H1 (cell line): ENCODE measurements at regions not wholly inside any gene's neighbourhood (a gene's known extent, or its start where the extent isn't known, plus 50 kb on each side); places are given as distances from the start of the nearest gene placed in this dataset.

Experiments
- CTCF ChIA-PET: fragments of 300-600 bp; sonication (Branson Sonifier 250); formaldehyde crosslinking; loops from one replicate; lab custom pipeline; 2021; ENCODE audit not compliant: partially characterized antibody; lab: Charles Lee
- POLR2A ChIA-PET: fragments of 300-600 bp; sonication (Branson Sonifier 250); formaldehyde crosslinking; loops from one replicate; lab custom pipeline; 2021; ENCODE audit warnings: inconsistent platforms; ENCODE audit not compliant: partially characterized antibody; lab: Charles Lee
- DNase-seq, 2 experiments: peaks; one replicate each; pipeline versions ENCODE4 v3.0.0 to v3.0.0-alpha.2; 2010 to 2022; ENCODE audit warnings: low spot score in 2 of 2, low read depth in 1 of 2, mixed read lengths in 1 of 2
- FAIRE-seq: peaks from 2 replicates; lab custom pipeline; 2011; peaks lifted over from hg19 to GRCh38; lab: Jason Lieb, UNC
- H2AFZ ChIP-seq: 2 replicates; pipeline ENCODE4 v1.8.1; 2012; ENCODE audit warnings: low read length, inconsistent platforms
- H2AK5ac ChIP-seq: 2 replicates; pipeline ENCODE4 v1.6.1; 2013; ENCODE audit warnings: low read depth, low read length
- H2BK120ac ChIP-seq: replicated peaks from 2 replicates; pipeline ENCODE3; 2013; ENCODE audit warnings: low read depth, low read length, inconsistent platforms
- H2BK12ac ChIP-seq: 2 replicates; pipeline ENCODE4 v1.6.1; 2013; ENCODE audit warnings: low read depth, low read length
- H2BK15ac ChIP-seq: 2 replicates; pipeline ENCODE4 v1.6.1; 2013; ENCODE audit warnings: low read length
- H2BK20ac ChIP-seq: 2 replicates; pipeline ENCODE4 v1.6.1; 2013; ENCODE audit warnings: low read length
- H2BK5ac ChIP-seq: 2 replicates; pipeline ENCODE4 v1.6.1; 2013; ENCODE audit warnings: low read depth, low read length
- H3K14ac ChIP-seq: 2 replicates; pipeline ENCODE4 v1.6.1; 2013; ENCODE audit warnings: inconsistent platforms; ENCODE audit not compliant: insufficient read length
- H3K18ac ChIP-seq: 2 replicates; pipeline ENCODE4 v1.6.1; 2013; ENCODE audit warnings: low read length; ENCODE audit errors: extremely low read depth
- H3K23ac ChIP-seq: 2 replicates; pipeline ENCODE4 v1.6.1; 2013; ENCODE audit warnings: inconsistent platforms; ENCODE audit not compliant: insufficient read length
- H3K23me2 ChIP-seq: 2 replicates; pipeline ENCODE4 v1.6.1; 2013; ENCODE audit warnings: low read depth, low read length
- H3K27ac ChIP-seq: 2 replicates; pipeline ENCODE4 v1.6.1; 2011; ENCODE audit warnings: low read depth, low read length, inconsistent platforms
- H3K27me3 ChIP-seq, 4 experiments: replicated peaks in 1 of 4; 1 replicate in 1 of 4; 2 replicates in 3 of 4; pipeline versions ENCODE4 v1.6.1 to v1.8.1; 2011 to 2013; ENCODE audit warnings: low read length in 3 of 4, mild to moderate bottlenecking in 3 of 4, inconsistent platforms in 2 of 4, mixed read lengths in 2 of 4, moderate library complexity in 1 of 4; ENCODE audit not compliant: control insufficient read depth in 3 of 4, insufficient read depth in 3 of 4; ENCODE audit errors: extremely low read depth in 1 of 4
- H3K36me3 ChIP-seq, 4 experiments: 2 replicates each; pipeline versions ENCODE4 v1.6.1 to v1.8.1; 2011 to 2013; ENCODE audit warnings: mild to moderate bottlenecking in 4 of 4, low read length in 3 of 4, moderate library complexity in 2 of 4, control low read depth in 1 of 4, inconsistent platforms in 1 of 4; ENCODE audit not compliant: insufficient read depth in 4 of 4, control insufficient read depth in 2 of 4
- H3K4ac ChIP-seq: replicated peaks from 2 replicates; pipeline ENCODE3; 2013; ENCODE audit warnings: low read length, low read depth, mixed read lengths, inconsistent platforms; ENCODE audit not compliant: insufficient read length
- H3K4me1 ChIP-seq, 4 experiments: replicated peaks in 1 of 4; 1 replicate in 1 of 4; 2 replicates in 3 of 4; pipeline versions ENCODE4 v1.6.1 to v1.8.1; 2011 to 2013; ENCODE audit warnings: low read length in 3 of 4, inconsistent platforms in 2 of 4, mixed read lengths in 1 of 4; ENCODE audit not compliant: insufficient read depth in 4 of 4, control insufficient read depth in 3 of 4
- H3K4me2 ChIP-seq, 2 experiments: 2 replicates each; pipeline versions ENCODE4 v1.6.1 to v1.8.1; 2011 to 2013; ENCODE audit warnings: low read depth in 2 of 2, low read length in 2 of 2, control low read depth in 1 of 2, inconsistent platforms in 1 of 2, mild to moderate bottlenecking in 1 of 2; ENCODE audit not compliant: insufficient read depth in 1 of 2
- H3K4me3 ChIP-seq, 4 experiments: fragments of 200-600, 300-600 bp in 1 of 4; sonication (generic), shearing (Covaris generic), sonication (Bioruptor Twin) in 1 of 4; 2 replicates each; pipeline versions ENCODE4 v1.5.1 to v1.8.1; 2011 to 2016; ENCODE audit warnings: low read length in 4 of 4, low read depth in 3 of 4, control low read depth in 2 of 4, inconsistent platforms in 2 of 4, mild to moderate bottlenecking in 2 of 4, mixed read lengths in 1 of 4, moderate library complexity in 1 of 4; ENCODE audit not compliant: insufficient read depth in 2 of 4; ENCODE audit errors: extremely low read depth in 1 of 4
- H3K56ac ChIP-seq: replicated peaks from 2 replicates; pipeline ENCODE3; 2013; ENCODE audit warnings: low read depth, mild to moderate bottlenecking, mixed read lengths, low read length, inconsistent platforms; ENCODE audit not compliant: insufficient read length
- H3K79me1 ChIP-seq: 2 replicates; pipeline ENCODE4 v1.6.1; 2013; ENCODE audit warnings: low read depth, low read length, control low read depth
- H3K79me2 ChIP-seq, 2 experiments: 2 replicates each; pipeline versions ENCODE4 v1.6.1 to v1.8.1; 2012 to 2013; ENCODE audit warnings: low read length in 2 of 2, mild to moderate bottlenecking in 2 of 2, inconsistent platforms in 1 of 2; ENCODE audit not compliant: insufficient read depth in 2 of 2, control insufficient read depth in 1 of 2
- H3K9ac ChIP-seq, 4 experiments: replicated peaks in 1 of 4; 1 replicate in 1 of 4; 2 replicates in 3 of 4; pipeline versions ENCODE4 v1.6.1 to v1.8.1; 2011 to 2013; ENCODE audit warnings: low read depth in 3 of 4, low read length in 3 of 4, control low read depth in 2 of 4, mild to moderate bottlenecking in 2 of 4, moderate library complexity in 2 of 4, inconsistent platforms in 1 of 4; ENCODE audit errors: extremely low read depth in 1 of 4
- H3K9me3 ChIP-seq, 2 experiments: 2 replicates each; pipeline versions ENCODE4 v1.6.1 to v1.8.1; 2012 to 2013; ENCODE audit warnings: mild to moderate bottlenecking in 2 of 2, moderate library complexity in 2 of 2, control low read depth in 1 of 2, inconsistent platforms in 1 of 2, low read depth in 1 of 2, low read length in 1 of 2, mixed read lengths in 1 of 2; ENCODE audit not compliant: insufficient read depth in 2 of 2
- H4K20me1 ChIP-seq, 2 experiments: replicated peaks in 1 of 2; 2 replicates each; pipeline versions ENCODE3 to v1.8.1; 2011 to 2013; ENCODE audit warnings: inconsistent platforms in 2 of 2, low read length in 2 of 2, mild to moderate bottlenecking in 1 of 2; ENCODE audit not compliant: insufficient read depth in 2 of 2, control insufficient read depth in 1 of 2
- H4K5ac ChIP-seq: 2 replicates; pipeline ENCODE4 v1.6.1; 2013; ENCODE audit warnings: low read length, low read depth, mixed read lengths, inconsistent platforms; ENCODE audit not compliant: insufficient read length
- H4K8ac ChIP-seq: 2 replicates; pipeline ENCODE4 v1.8.0; 2013; ENCODE audit warnings: mild to moderate bottlenecking, moderate library complexity, low read length, inconsistent platforms; ENCODE audit not compliant: insufficient read depth; ENCODE audit errors: extremely low read depth
- H4K91ac ChIP-seq: replicated peaks from 2 replicates; pipeline ENCODE3; 2013; ENCODE audit warnings: low read length, mixed read lengths, inconsistent platforms; ENCODE audit not compliant: insufficient read length
- BACH1 ChIP-seq: IDR thresholded peaks from 2 replicates; pipeline ENCODE4 v1.6.1; 2012; ENCODE audit warnings: low read length, improper control_type of control experiment
- BCL11A ChIP-seq, 2 experiments: IDR thresholded peaks; one replicate each; pipeline ENCODE4 v1.6.1; 2011; ENCODE audit warnings: low read depth in 2 of 2, low read length in 2 of 2, mild to moderate bottlenecking in 2 of 2
- EGR1 ChIP-seq: IDR thresholded peaks from 2 replicates; pipeline ENCODE4 v1.6.1; 2011; ENCODE audit warnings: low read depth, low read length, borderline replicate concordance
- RNF2 ChIP-seq: fragments of 200-900, 300-1000 bp; sonication (generic); IDR thresholded peaks from 2 replicates; pipeline ENCODE4 v1.7.1; 2016; ENCODE audit warnings: borderline replicate concordance, low read depth, mild to moderate bottlenecking, antibody characterized with exemption, low read length; ENCODE audit not compliant: poor library complexity, severe bottlenecking; ENCODE audit errors: missing control alignments
- SIRT6 ChIP-seq: IDR thresholded peaks from one replicate; pipeline ENCODE4 v1.7.1; 2012; ENCODE audit warnings: low read length, inconsistent platforms
- TEAD4 ChIP-seq: IDR thresholded peaks from 2 replicates; pipeline ENCODE4 v1.6.1; 2012; ENCODE audit warnings: low read depth, low read length, inconsistent platforms, mixed read lengths

DNA sequence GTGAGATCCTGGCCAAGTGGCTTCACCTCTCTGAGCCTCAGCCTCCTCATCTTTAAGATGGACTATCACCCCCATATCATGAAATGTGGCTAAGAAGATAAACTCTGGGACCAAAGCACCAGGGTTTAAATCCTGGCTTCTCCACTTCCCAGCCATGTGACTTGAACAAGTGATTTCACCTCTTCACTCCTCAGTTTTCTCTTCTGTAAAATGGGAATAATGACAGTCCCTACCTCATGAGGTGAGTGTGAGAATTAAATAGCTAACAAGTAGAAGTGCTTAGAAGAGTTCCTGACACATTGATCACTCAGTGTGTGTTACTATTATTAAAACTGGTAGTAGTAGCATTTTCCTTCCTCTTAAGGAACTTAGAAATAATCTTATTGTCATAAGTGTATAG lies 516.9 kb upstream of the SULF2 start:
- Histone ChIP-seq H3K9me3 (peaks cover 0 to 2% of the 10 kb centered on the region in 2 experiments; a peak in 1 of 4 replicates), H3K9ac (no peak overlapping the region), H2BK12ac (no peak overlapping the region), H4K5ac (no peak overlapping the region), H4K91ac (no peak overlapping the region), H2BK120ac (no peak overlapping the region), H3K27ac (no peak overlapping the region), H3K23me2 (peaks cover 2% of the 10 kb centered on the region; the same call in 1 of the 2 replicates), H3K18ac (no peak overlapping the region), H3K36me3 (no peaks in the 10 kb centered on the region), H2BK20ac (no peak overlapping the region), H3K14ac (no peak overlapping the region), H3K4me1 (no peaks in the 10 kb centered on the region), H3K79me2 (no peaks in the 10 kb centered on the region), H2BK5ac (no peak overlapping the region), H3K4me2 (no peak overlapping the region), H4K8ac (no peak overlapping the region), H2AK5ac (no peak overlapping the region), H3K56ac (no peak overlapping the region), H3K79me1 (no peaks in the 10 kb centered on the region), H2AFZ (no peak overlapping the region), H3K27me3 (no peaks in the 10 kb centered on the region), H3K23ac (no peak overlapping the region), H4K20me1 (no peaks in the 10 kb centered on the region), H3K4ac (no peak overlapping the region), H2BK15ac (no peak overlapping the region), H3K4me3 (no peak overlapping the region)
- FAIRE-seq (no peak), DNase-seq (no peak)
- ChIA-PET POLR2A (no interaction called here), CTCF (no interaction called here)
- no peak for TF ChIP-seq BACH1
- TF ChIP-seq BCL11A (IDR thresholded peaks at IDR 0.05; ENCODE audit: low read depth in 2 of 2, low read length in 2 of 2): no peak
- no peak for TF ChIP-seq RNF2
- TF ChIP-seq SIRT6: no peak
- TF ChIP-seq EGR1: no peak
- TF ChIP-seq TEAD4: no peak
